Left lobe of liver (tissue), 2 donors: ENCODE measurements at regions not wholly inside any gene's neighbourhood (a gene's known extent, or its start where the extent isn't known, plus 50 kb on each side); places are given as distances from the start of the nearest gene placed in this dataset.

Experiments
- ATAC-seq: fragments of 200-7000 bp; cut with Tn5 transposase; one replicate; pipeline ENCODE4 v1.9.1; 2020; ENCODE audit warnings: mild to moderate bottlenecking, moderate library complexity
- DNase-seq: peaks from one replicate; pipeline ENCODE4 v3.0.0-alpha.2; 2020; ENCODE audit warnings: low spot score
- donor health status: DM: no; HTN: no; CAD: no; lungs with moderate emphysema.
- donor health status: DM: no; HTN: yes; CAD: no.

DNA sequence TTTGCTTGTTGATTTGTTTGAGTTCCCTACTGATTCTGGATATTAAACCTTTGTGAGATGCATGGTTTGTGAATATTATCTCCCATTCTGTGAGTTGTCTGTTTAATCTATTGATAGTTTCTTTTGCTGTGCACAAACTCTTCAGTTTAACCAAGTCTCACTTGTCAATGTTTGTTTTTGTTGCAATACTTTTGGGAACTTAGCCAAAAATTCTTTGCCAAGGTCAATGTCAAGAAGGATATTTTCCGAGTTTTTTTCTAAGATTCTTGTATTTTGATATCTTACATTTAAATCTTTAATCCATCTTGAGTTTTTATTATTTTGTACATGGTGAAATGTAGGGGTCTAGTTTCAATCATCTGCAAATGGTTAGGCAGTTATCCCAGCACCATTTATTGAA is 1230.7 kb upstream of the NCAM2 start:
- DNase-seq = no peak
- no peak for ATAC-seq

DNA sequence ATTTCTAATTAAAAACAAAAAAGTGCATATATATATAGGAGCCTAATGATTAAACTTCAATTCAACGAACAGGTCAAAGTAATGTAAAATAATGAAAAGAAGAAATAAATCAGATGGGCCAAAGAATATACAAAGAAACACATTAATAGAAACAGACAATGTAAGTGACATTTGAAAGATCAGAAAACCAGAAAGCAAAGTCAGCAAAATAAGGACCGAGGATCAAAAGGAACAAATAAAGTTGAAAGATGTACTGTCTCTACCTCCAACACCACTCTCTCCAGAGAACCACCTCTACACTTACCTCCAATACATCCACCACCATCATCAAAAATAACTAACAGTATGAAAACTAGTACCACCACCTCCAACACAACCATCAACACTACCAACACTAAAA is 1226.3 kb upstream of the NCAM2 start:
- DNase-seq = no peak
- ATAC-seq = no peak

DNA sequence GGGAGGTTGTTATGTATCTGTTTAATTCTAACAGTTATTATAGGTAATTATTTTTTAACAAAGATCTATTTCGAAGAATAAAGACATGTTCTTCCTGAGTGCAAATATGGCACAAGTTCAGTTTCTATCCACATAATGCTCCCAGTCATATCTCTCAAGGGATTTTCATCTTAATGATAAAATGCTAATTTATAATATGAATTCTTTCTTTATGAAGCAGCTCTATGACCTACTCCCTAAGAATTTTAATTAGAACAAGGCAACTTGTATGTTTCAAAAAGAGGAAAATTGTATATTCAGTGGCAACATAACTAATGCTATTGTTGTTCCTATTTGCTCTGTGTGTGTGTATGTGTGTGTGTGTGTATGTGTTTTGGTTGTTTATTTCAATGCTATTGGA is 1222.1 kb upstream of the NCAM2 start:
- DNase-seq (no peak), ATAC-seq (no peak)

DNA sequence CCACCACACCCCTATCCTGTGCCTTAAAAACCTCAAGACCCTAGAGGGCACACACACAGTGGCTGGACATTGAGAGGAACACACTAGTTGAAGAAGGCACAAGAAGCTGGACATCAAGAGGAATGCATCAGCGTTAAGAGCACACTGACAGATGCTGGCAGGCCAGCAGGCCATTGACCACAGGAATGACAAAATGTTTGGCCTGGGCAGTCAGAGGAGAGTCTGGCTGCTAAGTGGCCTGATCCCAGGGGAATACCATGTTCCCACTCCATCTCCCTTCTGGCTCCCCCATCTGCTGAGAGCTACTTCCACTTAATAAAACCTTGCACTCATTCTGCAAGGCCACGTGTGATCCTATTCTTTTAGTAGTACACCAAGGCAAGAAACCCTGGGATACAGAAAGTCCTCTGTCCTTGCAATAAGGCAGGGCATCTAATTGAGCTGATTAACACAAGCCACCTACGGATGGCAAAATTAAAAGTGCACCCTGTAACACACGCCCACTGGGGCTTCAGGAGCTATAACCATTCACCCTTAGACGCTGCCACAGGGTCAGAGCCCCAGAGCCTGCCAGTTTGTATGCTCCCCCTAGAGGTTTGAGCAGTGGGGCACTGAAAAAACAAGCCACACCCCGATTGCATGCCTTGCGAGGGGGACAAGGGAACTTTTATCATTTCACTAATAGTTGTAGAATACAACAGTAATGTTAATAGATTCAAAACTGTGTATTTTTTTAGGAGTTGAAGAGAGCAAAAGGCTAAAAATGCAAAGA is 1216.1 kb upstream of the NCAM2 start:
- ATAC-seq = no peak

DNA sequence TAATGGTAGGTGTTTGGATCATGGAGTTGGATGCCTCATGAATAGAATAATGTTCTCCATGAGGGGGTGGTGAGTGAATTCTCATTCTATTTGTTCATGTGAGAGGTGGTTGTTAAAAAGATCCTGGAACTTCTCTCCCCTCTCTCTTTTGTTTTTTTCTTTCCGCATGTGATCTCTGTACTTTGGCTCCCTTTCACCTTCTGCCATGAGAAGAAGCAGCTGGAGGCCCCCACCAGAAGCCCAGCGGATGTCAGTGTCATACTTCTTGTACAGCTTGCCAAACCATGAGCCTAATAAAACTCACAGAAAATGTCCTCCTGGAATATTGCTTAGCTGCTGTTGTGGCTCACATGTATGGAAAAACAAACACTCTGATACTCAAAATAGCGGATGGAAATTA is 1212.3 kb upstream of the NCAM2 start:
- DNase-seq (no peak), ATAC-seq (no peak)

More for the DNA sequence above, 1216.1 kb upstream of the NCAM2 start:
- DNase-seq = no peak

DNA sequence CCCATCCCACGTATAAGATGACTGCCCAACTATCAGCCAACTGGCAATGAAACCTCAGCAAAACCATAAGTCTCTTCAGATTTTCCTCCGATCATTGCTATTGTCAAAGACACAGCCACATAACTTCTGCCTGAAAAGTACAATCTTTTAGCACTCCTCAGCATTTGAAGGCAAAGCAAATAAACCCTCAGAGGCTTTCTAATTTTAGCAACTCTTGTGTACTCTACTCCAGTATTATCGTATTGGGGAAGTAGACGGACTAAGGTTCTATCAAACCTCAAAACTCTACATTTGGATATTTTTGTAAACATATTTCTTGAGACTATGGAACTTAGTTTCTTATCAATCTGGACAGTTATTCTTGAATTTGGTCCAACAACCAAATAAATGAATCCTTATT is 1206.2 kb upstream of the NCAM2 start:
- DNase-seq (no peak), ATAC-seq (no peak)

DNA sequence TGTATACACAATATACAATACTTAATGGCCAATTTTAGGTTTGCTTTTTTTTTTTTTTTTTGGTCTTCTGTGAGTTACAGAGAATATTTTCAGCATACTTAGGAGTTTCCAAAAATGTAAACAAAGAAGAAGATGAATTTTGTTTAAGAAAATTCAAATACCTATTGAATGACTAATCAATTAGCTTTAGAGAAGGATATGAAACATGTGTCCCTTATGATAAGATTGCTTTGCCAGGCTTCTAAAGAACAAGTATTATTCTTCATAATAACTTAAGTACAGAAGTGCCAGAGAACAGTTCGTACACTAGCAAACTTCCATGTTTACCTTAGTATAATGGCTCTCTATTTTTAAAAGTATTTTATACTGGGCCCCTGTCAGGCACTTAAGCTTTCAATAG is 1191.0 kb upstream of the NCAM2 start:
- no peak for DNase-seq
- ATAC-seq = no peak

DNA sequence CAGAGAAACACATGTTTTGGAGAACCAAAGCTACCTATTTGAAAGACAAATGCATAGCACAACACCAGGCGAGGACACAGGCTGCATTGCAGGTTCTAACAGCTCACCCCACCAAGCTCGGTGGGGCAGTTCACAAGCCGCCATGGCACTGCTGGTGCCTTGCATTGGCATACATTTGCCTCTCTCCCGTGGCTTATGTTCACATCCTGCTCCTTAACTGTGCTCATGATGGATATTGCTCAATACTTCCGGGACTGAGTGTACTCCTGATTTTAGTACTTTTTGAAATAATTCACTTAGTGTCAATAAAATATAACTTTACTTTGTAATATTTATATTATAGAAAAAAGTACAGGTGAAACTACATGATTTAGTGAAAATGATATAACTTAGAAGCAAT is 1187.4 kb upstream of the NCAM2 start:
- no peak for DNase-seq
- ATAC-seq = no peak

DNA sequence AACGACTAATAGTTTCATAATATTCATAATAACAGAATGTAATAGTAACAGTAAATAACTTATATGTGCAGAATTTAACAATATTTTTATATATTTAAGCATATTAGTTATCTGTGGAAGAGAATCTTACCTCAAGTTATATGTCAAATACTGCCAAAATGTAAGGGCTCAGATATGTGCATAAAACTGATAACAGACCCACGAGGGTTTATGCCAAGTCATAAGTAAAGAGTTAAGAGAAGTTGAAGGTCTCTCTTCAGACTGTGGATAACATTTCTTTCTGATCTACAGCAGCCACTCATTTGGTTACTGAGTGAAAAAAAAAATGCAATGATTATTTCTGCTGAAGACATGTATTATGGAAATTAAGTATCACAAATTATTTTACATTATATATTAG is 1167.8 kb upstream of the NCAM2 start:
- ATAC-seq (no peak), DNase-seq (no peak)

DNA sequence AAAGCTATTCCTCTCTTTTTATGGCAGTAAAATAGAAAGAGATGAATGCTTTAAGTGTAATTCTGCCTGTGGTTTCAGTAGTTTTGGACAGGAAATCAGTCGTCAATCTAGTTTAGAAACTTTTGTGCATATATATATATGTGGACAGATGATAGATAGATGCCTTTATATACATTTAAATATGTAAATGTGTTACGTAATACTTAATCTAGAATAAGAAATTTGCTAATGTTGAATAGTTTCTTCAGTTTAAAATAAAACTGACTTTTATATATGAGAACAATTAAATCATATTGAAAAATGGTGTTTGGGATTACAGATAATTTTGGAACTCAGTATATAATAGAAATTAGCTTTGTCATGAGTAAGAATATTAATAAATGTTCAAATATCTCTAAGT is 1165.7 kb upstream of the NCAM2 start:
- ATAC-seq (no peak), DNase-seq (no peak)

DNA sequence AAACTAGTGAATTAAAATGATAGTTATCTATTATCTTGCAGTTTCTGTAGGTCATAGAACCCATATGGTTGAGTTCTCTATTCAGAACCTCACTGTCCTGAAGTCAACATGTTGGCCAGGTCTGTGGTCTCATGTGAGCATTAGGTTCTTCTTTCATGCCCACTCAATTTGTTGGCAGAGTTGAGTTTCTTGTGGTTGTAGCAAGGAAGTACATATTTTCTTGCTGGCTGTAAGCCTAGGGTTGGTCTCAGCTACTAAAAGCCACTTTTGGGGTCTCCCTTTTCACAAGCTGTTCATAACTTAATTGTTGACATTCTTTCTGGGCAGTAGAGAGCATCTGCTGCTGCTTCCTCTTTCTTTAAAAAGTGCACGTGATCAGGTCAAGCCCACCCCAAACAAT is 1165.1 kb upstream of the NCAM2 start:
- no peak for ATAC-seq
- DNase-seq = no peak

DNA sequence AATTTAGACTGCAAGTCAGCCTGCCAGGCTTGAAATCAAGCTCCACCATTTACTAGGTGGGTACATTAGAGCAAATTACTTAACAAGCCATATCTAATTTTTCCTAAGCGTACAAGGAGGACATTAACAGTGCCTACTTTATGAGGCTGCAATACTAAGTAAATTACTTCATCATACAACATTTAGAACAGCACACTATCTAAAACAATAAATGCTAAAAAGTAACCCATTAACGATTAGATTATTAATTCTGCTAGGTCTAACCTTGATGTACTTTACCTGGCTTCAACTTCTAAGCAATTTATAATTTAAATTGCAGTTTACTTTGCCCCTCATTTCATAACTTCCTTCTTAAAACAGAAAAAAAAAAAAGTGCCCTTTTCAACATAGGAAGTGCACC is 1155.6 kb upstream of the NCAM2 start:
- DNase-seq = no peak

DNA sequence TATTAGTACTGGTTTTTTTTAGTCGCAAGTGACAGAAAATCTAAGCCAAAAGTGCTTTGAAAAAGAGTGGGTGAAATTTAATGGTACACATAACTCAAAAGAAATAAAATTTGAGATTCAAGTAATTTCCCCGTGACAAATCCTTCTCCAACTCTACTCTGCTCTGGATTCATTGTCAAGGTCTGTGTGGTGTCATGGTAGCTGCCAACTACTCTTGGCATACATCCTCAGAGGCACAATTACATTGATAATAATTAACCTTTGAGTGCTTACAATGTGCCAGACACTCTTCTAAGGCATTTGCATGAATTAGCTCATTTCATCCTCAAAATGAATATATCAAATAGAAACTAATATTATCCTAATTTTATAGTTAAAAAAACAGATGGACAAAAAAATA is 1153.9 kb upstream of the NCAM2 start:
- ATAC-seq = no peak
- DNase-seq = no peak

More for the DNA sequence above, 1155.6 kb upstream of the NCAM2 start:
- no peak for ATAC-seq

DNA sequence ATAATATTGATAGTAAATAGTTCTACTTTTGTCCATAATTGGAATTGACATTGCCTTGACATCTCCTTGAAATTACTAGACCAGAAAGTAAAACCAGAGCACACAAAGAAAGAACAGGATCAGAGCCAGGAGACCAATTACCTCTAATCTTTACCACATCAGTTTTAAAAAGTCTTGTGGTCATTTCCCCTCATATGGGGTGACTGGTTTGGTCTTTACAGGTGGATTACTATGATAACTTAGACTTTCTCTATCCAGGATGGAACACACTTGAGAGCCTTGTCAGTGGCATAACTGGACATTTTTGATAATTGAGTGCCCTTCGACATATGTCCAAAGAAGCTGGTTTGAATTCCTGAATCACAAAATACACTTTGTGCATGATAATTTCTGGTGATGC is 1148.1 kb upstream of the NCAM2 start:
- ATAC-seq (no peak), DNase-seq (no peak)

DNA sequence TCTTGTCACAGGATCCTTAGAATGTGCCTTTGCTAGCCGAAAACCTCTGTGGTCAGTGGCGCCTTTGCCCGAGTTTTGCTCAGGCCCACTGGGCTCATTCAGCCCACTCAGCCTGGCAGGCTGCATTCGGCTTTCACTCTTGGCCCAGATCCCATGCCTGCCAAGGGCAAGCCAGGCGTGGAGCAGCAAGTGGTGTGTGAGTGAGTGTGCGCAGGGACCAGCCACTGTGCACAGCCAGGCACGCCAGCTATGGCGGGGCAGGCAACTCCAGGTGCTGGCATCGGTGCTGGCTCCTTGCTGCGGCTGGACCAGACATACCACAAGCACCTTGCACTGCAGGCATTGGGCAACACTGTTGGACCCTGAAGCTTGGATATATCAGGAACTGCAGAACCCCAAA is 1145.1 kb upstream of the NCAM2 start:
- no peak for DNase-seq
- ATAC-seq = no peak

DNA sequence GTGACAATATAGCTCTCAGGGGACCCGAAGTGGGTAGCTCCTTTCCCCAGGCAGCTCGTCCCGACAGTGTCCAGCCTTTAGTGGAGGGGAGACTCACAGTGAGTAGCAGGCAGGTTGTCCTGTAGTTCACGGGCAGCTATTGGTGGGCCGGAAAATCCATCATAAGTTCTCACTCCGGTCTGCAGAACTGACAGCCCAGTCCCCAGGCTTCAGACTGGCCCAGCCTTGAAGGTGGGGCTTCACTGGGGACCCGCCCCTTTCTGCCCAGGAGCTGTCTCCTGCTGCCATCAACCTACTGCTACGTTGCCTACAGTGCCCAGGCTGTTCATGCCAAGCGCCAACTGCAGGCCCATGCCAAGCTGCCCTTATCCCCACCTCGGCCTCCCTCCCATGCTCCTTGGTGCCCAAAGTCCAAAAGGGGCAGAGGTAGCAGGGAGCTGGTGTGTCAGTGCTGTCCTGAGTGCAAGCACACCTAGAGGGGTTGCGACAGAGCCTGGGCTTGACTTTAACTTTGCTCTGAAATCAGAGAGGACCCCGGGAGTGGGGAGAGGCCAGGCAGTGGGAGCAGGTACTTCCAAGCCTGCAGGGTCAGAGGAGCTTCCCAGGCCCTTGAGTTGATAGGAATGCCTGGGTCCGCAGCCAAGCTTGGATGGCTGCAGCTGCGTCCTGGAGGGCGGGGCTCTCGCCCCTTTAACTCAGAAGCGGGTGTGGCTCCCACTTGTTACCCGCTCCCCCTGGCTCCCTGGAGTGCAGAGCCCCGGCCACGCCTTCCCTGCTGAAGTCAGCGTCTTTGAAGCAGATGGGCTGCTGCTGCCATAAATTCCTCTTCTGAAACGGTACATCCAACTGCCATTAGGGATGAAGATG is 1144.3 kb upstream of the NCAM2 start:
- no peak for ATAC-seq

DNA sequence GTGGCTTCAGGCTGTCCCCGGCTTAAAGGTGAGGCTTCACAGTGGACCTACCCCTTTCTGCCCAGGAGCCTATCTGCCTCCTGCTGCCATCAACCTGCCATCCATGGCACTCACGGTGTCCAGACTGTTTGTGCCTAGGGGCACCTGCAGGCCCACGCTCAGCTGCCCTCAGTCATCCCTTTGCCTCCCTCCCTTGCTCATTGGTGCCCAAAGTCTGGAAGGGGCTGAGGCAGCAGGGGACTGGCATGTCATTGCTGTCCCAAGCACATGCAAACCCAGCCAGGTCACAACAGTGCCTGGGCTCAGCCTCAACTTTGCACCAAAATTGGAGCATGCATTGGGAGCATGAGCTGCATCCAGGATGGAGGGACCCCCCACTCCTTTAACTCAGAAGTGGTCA is 1142.7 kb upstream of the NCAM2 start:
- no peak for ATAC-seq
- DNase-seq = no peak

More for the DNA sequence above, 1144.3 kb upstream of the NCAM2 start:
- DNase-seq = no peak

DNA sequence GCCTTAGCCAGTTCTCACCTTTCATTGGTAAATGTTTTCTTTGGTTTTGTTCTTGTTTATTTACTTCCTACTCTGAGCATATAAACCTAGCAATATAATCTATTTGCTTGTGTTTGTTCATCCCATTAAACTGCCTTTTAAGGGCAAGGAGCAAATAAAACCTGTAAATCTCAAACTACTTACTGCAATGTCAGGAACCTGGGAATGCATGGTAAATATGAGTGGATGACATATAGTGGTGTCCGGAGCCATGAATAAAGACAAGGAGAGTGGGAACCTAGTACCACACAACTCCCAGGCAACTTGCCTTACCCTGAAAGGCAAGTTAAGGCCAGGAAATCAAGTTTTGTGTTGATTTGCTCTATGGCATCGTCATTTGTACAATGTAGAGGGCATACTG is 1133.7 kb upstream of the NCAM2 start:
- DNase-seq = no peak
- ATAC-seq = no peak

DNA sequence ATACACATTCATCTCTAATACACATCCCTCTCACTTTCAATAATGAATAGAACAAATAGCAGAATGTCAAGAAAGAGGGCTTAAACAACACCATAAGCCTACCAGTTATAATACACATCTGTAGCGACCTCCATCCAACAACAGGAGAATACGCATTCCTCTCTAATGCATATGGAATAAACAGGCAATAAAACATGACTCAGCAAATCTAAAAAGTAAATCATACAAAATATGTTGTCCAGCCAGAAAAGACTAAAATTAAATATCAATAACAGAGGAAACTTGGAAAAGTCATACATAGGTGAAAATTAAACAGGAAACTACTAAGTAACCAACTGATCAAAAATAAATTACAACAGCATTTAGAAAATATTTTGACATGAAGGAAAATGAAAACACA is 1127.5 kb upstream of the NCAM2 start:
- DNase-seq (no peak), ATAC-seq (no peak)

DNA sequence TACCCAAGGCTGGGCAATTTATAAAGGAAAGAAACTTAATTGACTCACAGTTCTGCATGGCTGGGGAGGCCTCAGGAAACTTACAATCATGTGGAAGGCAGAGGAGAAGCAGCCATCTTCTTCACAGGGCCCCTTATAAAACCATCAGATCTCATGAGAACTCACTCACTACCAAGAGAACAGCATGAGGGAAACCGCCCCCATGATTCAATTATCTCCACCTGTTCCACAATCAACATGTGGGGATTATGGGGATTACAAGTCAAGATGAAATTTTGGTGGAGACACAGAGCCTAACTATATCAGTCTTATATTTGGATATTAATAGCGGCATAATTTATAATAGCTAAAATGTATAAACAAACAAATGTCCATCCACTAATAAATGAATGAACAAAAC is 1123.7 kb upstream of the NCAM2 start:
- no peak for DNase-seq
- no peak for ATAC-seq

DNA sequence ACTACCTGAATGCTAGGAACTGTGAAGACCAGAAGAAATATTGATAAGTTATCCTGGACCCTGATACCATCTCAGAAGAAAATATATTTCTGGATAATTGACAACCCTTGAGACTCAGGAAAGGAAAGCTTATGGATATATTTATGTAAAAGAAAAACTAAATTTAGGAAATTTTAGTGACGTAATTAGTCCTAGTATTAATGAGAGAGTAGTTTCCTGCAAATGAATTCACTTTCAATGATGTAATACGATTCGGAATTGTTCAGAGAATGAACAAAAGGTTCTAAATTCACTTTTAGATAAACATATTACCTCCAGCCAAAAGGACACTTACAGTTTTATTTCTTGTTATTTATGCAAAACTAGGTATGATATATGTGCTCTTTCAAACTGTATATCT is 1120.1 kb upstream of the NCAM2 start:
- ATAC-seq = no peak

DNA sequence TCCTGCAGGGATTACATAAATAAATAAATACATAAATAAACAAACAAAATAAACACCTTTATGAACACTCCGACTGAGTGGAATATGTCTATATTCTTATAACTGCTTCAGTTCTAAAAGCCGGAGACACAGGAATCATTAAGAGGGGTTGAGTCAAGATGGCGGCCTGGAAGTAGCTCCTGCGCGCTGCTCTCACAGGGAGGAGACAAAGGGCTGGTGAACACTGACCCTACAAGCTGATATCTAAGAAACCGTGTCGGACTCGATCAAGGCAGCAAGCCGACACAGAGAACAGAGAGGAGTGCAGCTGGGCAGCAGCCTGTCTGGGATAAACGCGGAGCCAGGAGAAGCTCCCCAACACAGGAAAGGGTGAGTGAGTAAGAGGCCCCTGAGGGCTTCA is 1098.6 kb upstream of the NCAM2 start:
- DNase-seq = no peak
- ATAC-seq = no peak

More for the DNA sequence above, 1120.1 kb upstream of the NCAM2 start:
- no peak for DNase-seq
